T-cell (primary cell): ENCODE measurements at regions not wholly inside any gene's neighbourhood (a gene's known extent, or its start where the extent isn't known, plus 50 kb on each side); places are given as distances from the start of the nearest gene placed in this dataset.

ENCODE experiments used
- ATAC-seq, 4 experiments: fragments of 200-7000 bp in 3 of 4; fragments of 150-1000 bp in 1 of 4; cut with Tn5 transposase; replicated peaks in 1 of 4; 1 replicate in 3 of 4; 2 replicates in 1 of 4; pipeline ENCODE4 v1.10.0; 2021; ENCODE audit warnings: moderate library complexity in 3 of 4, mild to moderate bottlenecking in 2 of 4, moderate number of reproducible peaks in 1 of 4
- CTCF ChIA-PET, 2 donors: fragments of 300-600 bp; sonication (Branson Sonifier 250); formaldehyde crosslinking; loops; one replicate each; lab custom pipeline; 2022; ENCODE audit warnings: antibody characterized with exemption in 2 of 2; lab: Charles Lee
- POLR2A ChIA-PET, 2 donors: fragments of 300-600 bp; sonication (Branson Sonifier 250); formaldehyde crosslinking; loops; one replicate each; lab custom pipeline; 2022; ENCODE audit warnings: antibody characterized with exemption in 2 of 2; lab: Charles Lee
- DNase-seq, 35 experiments: peaks; one replicate each; pipeline versions ENCODE4 v3.0.0 to v3.0.0-alpha.2; 2013 to 2023
- H3K27ac ChIP-seq: one replicate; pipeline ENCODE4 v1.5.1; 2013; ENCODE audit warnings: low read length
- H3K27me3 ChIP-seq, 2 experiments: replicated peaks in 1 of 2; 1 replicate in 1 of 2; 2 replicates in 1 of 2; pipeline versions ENCODE4 v1.6.1 to v1.7.0; 2013; ENCODE audit warnings: low read length in 1 of 2, mixed read lengths in 1 of 2; ENCODE audit not compliant: control insufficient read depth in 2 of 2, insufficient read depth in 2 of 2; ENCODE audit errors: extremely low read depth in 1 of 2
- H3K36me3 ChIP-seq, 2 donors: 1 replicate in 1 of 2; 2 replicates in 1 of 2; pipeline versions ENCODE4 v1.6.1 to v1.7.0; 2013; ENCODE audit warnings: low read length in 1 of 2; ENCODE audit not compliant: control insufficient read depth in 2 of 2, insufficient read depth in 1 of 2; ENCODE audit errors: extremely low read depth in 1 of 2
- H3K4me1 ChIP-seq, 2 experiments: 1 replicate in 1 of 2; 2 replicates in 1 of 2; pipeline versions ENCODE4 v1.6.1 to v1.7.0; 2013; ENCODE audit warnings: low read length in 2 of 2, mixed read lengths in 1 of 2; ENCODE audit not compliant: insufficient read depth in 2 of 2, control insufficient read depth in 1 of 2; ENCODE audit errors: extremely low read depth in 1 of 2
- H3K4me3 ChIP-seq, 2 donors: 1 replicate in 1 of 2; 2 replicates in 1 of 2; pipeline versions ENCODE4 v1.5.1 to v1.7.0; 2013; ENCODE audit warnings: mild to moderate bottlenecking in 2 of 2, low read length in 1 of 2, moderate library complexity in 1 of 2; ENCODE audit not compliant: control insufficient read depth in 1 of 2; ENCODE audit errors: extremely low read depth in 1 of 2
- H3K9me3 ChIP-seq: 2 replicates; pipeline ENCODE4 v1.7.0; 2013
- H3K27ac Mint-ChIP-seq, 2 donors: one replicate each; pipeline ENCODE4 v1.8.0; 2020 to 2021; ENCODE audit warnings: mild to moderate bottlenecking in 2 of 2, mixed read lengths in 2 of 2
- H3K27me3 Mint-ChIP-seq, 2 donors: one replicate each; pipeline ENCODE4 v1.8.0; 2021 to 2022; ENCODE audit warnings: mixed read lengths in 2 of 2
- H3K36me3 Mint-ChIP-seq: one replicate; pipeline ENCODE4 v1.8.0; 2021; ENCODE audit warnings: mixed read lengths
- H3K4me1 Mint-ChIP-seq, 3 donors: one replicate each; pipeline ENCODE4 v1.8.0; 2020 to 2022; ENCODE audit warnings: mixed read lengths in 3 of 3, mild to moderate bottlenecking in 1 of 3
- H3K4me3 Mint-ChIP-seq, 3 donors: one replicate each; pipeline ENCODE4 v1.8.0; 2020 to 2022; ENCODE audit warnings: mild to moderate bottlenecking in 3 of 3, mixed read lengths in 3 of 3, moderate library complexity in 3 of 3
- H3K9me3 Mint-ChIP-seq, 3 donors: one replicate each; pipeline ENCODE4 v1.8.0; 2020 to 2022; ENCODE audit warnings: mixed read lengths in 3 of 3
- WGBS: methylation state at CpG from one replicate; pipeline ENCODE4 v1.1.5; 2013; ENCODE audit warnings: missing lambda C conversion rate; ENCODE audit not compliant: insufficient coverage; 5-methylcytosine and 5-hydroxymethylcytosine counted together

- no peaks in the 10 kb centered on the region for H3K27me3 ChIP-seq
- H3K4me3 ChIP-seq, result no peak overlapping the region
- Mint-ChIP-seq H3K4me1 (no peaks in the 10 kb centered on the region), H3K36me3 (no peaks in the 10 kb centered on the region), H3K27ac (no peak overlapping the region), H3K27me3 (no peaks in the 10 kb centered on the region), H3K4me3 (no peak overlapping the region), H3K9me3 (peaks cover 5 to 39% (median 7%) of the 10 kb centered on the region in 3 donors)
- H3K27ac ChIP-seq, result no peak overlapping the region
- no peaks in the 10 kb centered on the region for H3K9me3 ChIP-seq
- DNase-seq (no peak), ATAC-seq (no peak)
- no peaks in the 10 kb centered on the region for H3K4me1 ChIP-seq
- ChIA-PET CTCF (no interaction called here), POLR2A (no interaction called here)
- H3K36me3 ChIP-seq, result no peaks in the 10 kb centered on the region
These were observed 2384.6 kb upstream of the WWC1 start for GRCh38 chr5:165906871-165907270.

GRCh38 chr5:165913059-165913458 is 2378.4 kb upstream of the WWC1 start:
- Mint-ChIP-seq H3K4me3 (no peak overlapping the region), H3K36me3 (no peaks in the 10 kb centered on the region), H3K9me3 (peaks cover 7 to 21% (median 12%) of the 10 kb centered on the region in 3 donors), H3K27ac (no peak overlapping the region), H3K4me1 (no peaks in the 10 kb centered on the region), H3K27me3 (no peaks in the 10 kb centered on the region)
- ChIA-PET CTCF (no interaction called here), POLR2A (interaction anchor here in 1 of 2 donors (0.7 kb wide), 1 partner anchor 58 kb away, joined by 3 read pairs; no protein-coding TSS in a partner anchor)
- H3K9me3 ChIP-seq, result no peaks in the 10 kb centered on the region
- no CpG with 5 or more reads among the region's 2 CpGs for WGBS
- no peaks in the 10 kb centered on the region for H3K4me1 ChIP-seq
- no peaks in the 10 kb centered on the region for H3K27me3 ChIP-seq
- H3K4me3 ChIP-seq, result no peak overlapping the region
- DNase-seq, result no peak
- no peak for ATAC-seq
- H3K36me3 ChIP-seq, result no peaks in the 10 kb centered on the region
- no peak overlapping the region for H3K27ac ChIP-seq

GRCh38 chr5:165914456-165914855 is 2377.0 kb upstream of the WWC1 start:
- H3K27me3 ChIP-seq, result no peaks in the 10 kb centered on the region
- CTCF ChIA-PET, result interaction anchor here in 1 of 2 donors (1.1 kb wide), 1 partner anchor 25 kb away, joined by 3 read pairs; no protein-coding TSS in a partner anchor
- Mint-ChIP-seq H3K36me3 (no peaks in the 10 kb centered on the region), H3K4me1 (no peaks in the 10 kb centered on the region), H3K27me3 (no peaks in the 10 kb centered on the region), H3K4me3 (no peak overlapping the region), H3K9me3 (peaks cover 4 to 19% (median 11%) of the 10 kb centered on the region in 3 donors), H3K27ac (no peak overlapping the region)
- no peaks in the 10 kb centered on the region for H3K36me3 ChIP-seq
- no peaks in the 10 kb centered on the region for H3K9me3 ChIP-seq
- H3K27ac ChIP-seq, result no peak overlapping the region
- no peak for DNase-seq
- POLR2A ChIA-PET, result no interaction called here
- H3K4me1 ChIP-seq, result no peaks in the 10 kb centered on the region
- ATAC-seq, result no peak
- no peak overlapping the region for H3K4me3 ChIP-seq
- 97% methylated on average over 3 of the region's 6 CpGs for WGBS

DNA sequence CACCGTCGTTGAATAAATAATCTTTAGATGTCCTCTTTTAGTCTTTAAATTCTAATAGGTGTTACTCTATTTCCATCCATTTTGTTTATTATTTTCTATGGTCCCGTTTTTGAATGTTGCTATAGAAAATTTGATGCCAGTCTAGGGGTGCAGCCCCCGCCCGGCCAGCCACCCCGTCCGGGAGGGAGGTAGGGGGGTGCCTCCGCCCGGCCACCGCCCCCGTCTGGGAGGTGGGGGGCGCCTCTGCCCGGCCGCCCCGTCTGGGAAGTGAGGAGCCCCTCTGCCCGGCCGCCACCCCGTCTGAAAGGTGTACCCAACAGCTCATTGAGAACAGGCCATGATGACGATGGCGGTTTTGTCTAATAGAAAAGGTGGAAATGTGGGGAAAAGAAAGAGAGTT is 2372.2 kb upstream of the WWC1 start:
- Histone ChIP-seq H3K4me3 (no peak overlapping the region), H3K4me1 (no peaks in the 10 kb centered on the region), H3K9me3 (no peaks in the 10 kb centered on the region), H3K36me3 (no peaks in the 10 kb centered on the region), H3K27me3 (no peaks in the 10 kb centered on the region), H3K27ac (no peak overlapping the region)
- Mint-ChIP-seq H3K36me3 (no peaks in the 10 kb centered on the region), H3K4me1 (no peaks in the 10 kb centered on the region), H3K27me3 (no peaks in the 10 kb centered on the region), H3K4me3 (no peak overlapping the region), H3K27ac (no peak overlapping the region), H3K9me3 (peaks cover 7 to 15% (median 13%) of the 10 kb centered on the region in 3 donors)
- ChIA-PET POLR2A (no interaction called here), CTCF (no interaction called here)
- WGBS, result 95% methylated on average over 4 of the region's 20 CpGs
- ATAC-seq (no peak), DNase-seq (no peak)

GRCh38 chr5:165920655-165921054 is 2370.8 kb upstream of the WWC1 start:
- no peak for ATAC-seq
- ChIA-PET CTCF (no interaction called here), POLR2A (no interaction called here)
- no peaks in the 10 kb centered on the region for H3K9me3 ChIP-seq
- peaks cover 7 to 16% (median 15%) of the 10 kb centered on the region in 3 donors for H3K9me3 Mint-ChIP-seq
- no peak overlapping the region for H3K4me3 Mint-ChIP-seq
- H3K4me1 Mint-ChIP-seq, result no peaks in the 10 kb centered on the region
- H3K36me3 ChIP-seq, result no peaks in the 10 kb centered on the region
- no peak for DNase-seq
- H3K27ac ChIP-seq, result no peak overlapping the region
- no peaks in the 10 kb centered on the region for H3K36me3 Mint-ChIP-seq
- no peak overlapping the region for H3K27ac Mint-ChIP-seq
- no peaks in the 10 kb centered on the region for H3K4me1 ChIP-seq
- H3K27me3 Mint-ChIP-seq, result no peaks in the 10 kb centered on the region
- no peaks in the 10 kb centered on the region for H3K27me3 ChIP-seq
- no CpG with 5 or more reads among the region's 1 CpG for WGBS
- no peak overlapping the region for H3K4me3 ChIP-seq

DNA sequence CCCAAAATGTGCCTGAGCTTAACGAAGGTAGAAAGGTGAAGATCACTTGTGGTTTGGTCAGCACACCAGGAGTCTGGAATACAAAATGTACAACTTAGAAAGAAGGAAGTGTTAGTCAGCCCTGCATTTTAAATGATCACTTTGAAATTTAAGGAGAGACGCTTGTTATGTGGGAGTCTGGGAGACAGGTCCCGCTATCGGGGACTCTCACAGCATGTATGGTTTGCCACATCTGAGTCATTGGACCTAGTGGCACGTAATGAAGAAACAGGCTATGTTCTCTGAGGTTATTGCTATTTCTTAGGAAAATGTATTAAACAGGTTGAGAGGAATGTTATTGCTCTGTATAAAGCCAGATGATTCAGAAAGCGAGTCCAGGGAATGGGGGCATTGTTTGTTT is 2362.5 kb upstream of the WWC1 start:
- ATAC-seq (no peak), DNase-seq (no peak)
- H3K36me3 Mint-ChIP-seq, result no peaks in the 10 kb centered on the region
- no peaks in the 10 kb centered on the region for H3K4me1 Mint-ChIP-seq
- H3K36me3 ChIP-seq, result no peaks in the 10 kb centered on the region
- H3K27me3 Mint-ChIP-seq, result no peaks in the 10 kb centered on the region
- no peak overlapping the region for H3K27ac Mint-ChIP-seq
- WGBS, result 93% methylated on average over 4 of the region's 6 CpGs
- peaks cover 2% of the 10 kb centered on the region for H3K9me3 ChIP-seq
- CTCF ChIA-PET, result no interaction called here
- no peak overlapping the region for H3K27ac ChIP-seq
- H3K27me3 ChIP-seq, result no peaks in the 10 kb centered on the region
- H3K9me3 Mint-ChIP-seq, result peaks cover 8 to 32% (median 23%) of the 10 kb centered on the region in 3 donors
- POLR2A ChIA-PET, result no interaction called here
- H3K4me3 Mint-ChIP-seq, result no peak overlapping the region
- H3K4me1 ChIP-seq, result no peaks in the 10 kb centered on the region
- no peak overlapping the region for H3K4me3 ChIP-seq

GRCh38 chr5:165940541-165940940 is 2350.9 kb upstream of the WWC1 start:
- Histone ChIP-seq H3K4me1 (no peaks in the 10 kb centered on the region), H3K27me3 (no peaks in the 10 kb centered on the region), H3K27ac (no peak overlapping the region), H3K4me3 (no peak overlapping the region), H3K9me3 (no peaks in the 10 kb centered on the region), H3K36me3 (no peaks in the 10 kb centered on the region)
- ChIA-PET CTCF (no interaction called here), POLR2A (no interaction called here)
- ATAC-seq (no peak), DNase-seq (no peak)
- Mint-ChIP-seq H3K4me3 (no peak overlapping the region), H3K36me3 (no peaks in the 10 kb centered on the region), H3K4me1 (no peaks in the 10 kb centered on the region), H3K27ac (no peak overlapping the region), H3K27me3 (no peaks in the 10 kb centered on the region), H3K9me3 (peaks cover 4 to 11% (median 10%) of the 10 kb centered on the region in 3 donors)
- WGBS, result no CpG with 5 or more reads among the region's 4 CpGs
